Neural cell (in vitro differentiated cells): ENCODE measurements at regions not wholly inside any gene's neighbourhood (a gene's known extent, or its start where the extent isn't known, plus 50 kb on each side); places are given as distances from the start of the nearest gene placed in this dataset.

Experiments
- H2AFZ ChIP-seq: fragments of 200-600, 300-800 bp; sonication (generic), shearing (Covaris generic); 2 replicates; pipeline ENCODE4 v1.6.0; 2014; ENCODE audit warnings: low read depth, mild to moderate bottlenecking, antibody characterized with exemption, low read length, moderate library complexity
- H3F3A ChIP-seq: fragments of 200-600 bp; shearing (Covaris generic); 2 replicates; pipeline ENCODE4 v1.6.1; 2016; ENCODE audit warnings: mild to moderate bottlenecking, moderate library complexity, mixed read lengths, antibody characterized with exemption, low read length; ENCODE audit not compliant: insufficient read depth, poor library complexity, severe bottlenecking
- H3K27ac ChIP-seq: fragments of 200-600, 300-800 bp; sonication (generic), shearing (Covaris generic); 2 replicates; pipeline ENCODE4 v1.5.1; 2014; ENCODE audit warnings: mild to moderate bottlenecking, low read length, moderate library complexity
- H3K27me3 ChIP-seq: fragments of 300-800, 200-600 bp; sonication (generic), shearing (Covaris generic); 2 replicates; pipeline ENCODE4 v1.6.0; 2014; ENCODE audit warnings: mild to moderate bottlenecking, low read depth, low read length, moderate library complexity; ENCODE audit not compliant: insufficient read depth
- H3K36me3 ChIP-seq: fragments of 300-800, 200-600 bp; sonication (generic), shearing (Covaris generic); 2 replicates; pipeline ENCODE4 v1.5.1; 2014; ENCODE audit warnings: mild to moderate bottlenecking, antibody characterized with exemption, low read length, moderate library complexity; ENCODE audit not compliant: insufficient read depth
- H3K4me2 ChIP-seq: fragments of 300-800, 200-600 bp; sonication (generic), shearing (Covaris generic); 2 replicates; pipeline ENCODE4 v1.6.0; 2014; ENCODE audit warnings: mild to moderate bottlenecking, low read length
- H3K4me3 ChIP-seq: fragments of 300-800, 200-600 bp; sonication (generic), shearing (Covaris generic); 2 replicates; pipeline ENCODE4 v1.5.1; 2014; ENCODE audit warnings: mild to moderate bottlenecking, low read length, moderate library complexity
- H3K79me2 ChIP-seq: fragments of 200-600 bp; shearing (Covaris generic); replicated peaks from 2 replicates; pipeline ENCODE4 v1.6.0; 2014; ENCODE audit warnings: mild to moderate bottlenecking, low read length, moderate library complexity; ENCODE audit not compliant: insufficient read depth
- H3K9ac ChIP-seq: fragments of 300-800, 200-600 bp; sonication (generic), shearing (Covaris generic); 2 replicates; pipeline ENCODE4 v1.6.1; 2016; ENCODE audit warnings: mild to moderate bottlenecking, low read length, mixed read lengths
- H3K9me2 ChIP-seq: fragments of 200-600 bp; shearing (Covaris generic); 2 replicates; pipeline ENCODE4 v1.6.1; 2016; ENCODE audit warnings: mild to moderate bottlenecking, low read length, mixed read lengths; ENCODE audit not compliant: insufficient read depth
- H3K9me3 ChIP-seq: fragments of 200-600, 300-800 bp; sonication (generic), shearing (Covaris generic); 2 replicates; pipeline ENCODE4 v1.6.1; 2016; ENCODE audit warnings: mild to moderate bottlenecking, mixed run types, low read length, moderate library complexity, mixed read lengths
- H4K20me1 ChIP-seq: fragments of 200-600 bp; shearing (Covaris generic); 2 replicates; pipeline ENCODE4 v1.6.1; 2016; ENCODE audit warnings: mild to moderate bottlenecking, mixed run types; ENCODE audit not compliant: insufficient read depth
- CTCF ChIP-seq: fragments of 450-650 bp; IDR thresholded peaks from 2 replicates; pipeline ENCODE4 v1.5.1; 2014; ENCODE audit warnings: antibody characterized with exemption, mild to moderate bottlenecking, moderate library complexity; ENCODE audit not compliant: poor library complexity, severe bottlenecking
- EP300 ChIP-seq: fragments of 450-650 bp; conservative IDR thresholded peaks from 2 replicates; pipeline ENCODE4 v1.6.1; 2014; ENCODE audit warnings: antibody characterized with exemption, mild to moderate bottlenecking, moderate library complexity; ENCODE audit not compliant: poor library complexity, severe bottlenecking
- EZH2 ChIP-seq: fragments of 200-600, 300-800 bp; shearing (Covaris generic), sonication (generic); IDR thresholded peaks from 2 replicates; pipeline ENCODE4 v1.6.1; 2014; ENCODE audit warnings: antibody characterized with exemption, low read length, borderline replicate concordance, mild to moderate bottlenecking; ENCODE audit not compliant: insufficient read depth, poor library complexity, severe bottlenecking
- MXI1 ChIP-seq: fragments of 450-650 bp; conservative IDR thresholded peaks from 2 replicates; pipeline ENCODE4 v1.6.1; 2014; ENCODE audit warnings: antibody characterized with exemption, mild to moderate bottlenecking; ENCODE audit not compliant: poor library complexity, severe bottlenecking
- POLR2AphosphoS5 ChIP-seq: IDR thresholded peaks from 2 replicates; pipeline ENCODE4 v1.6.1; 2012
- RAD21 ChIP-seq: fragments of 450-650 bp; conservative IDR thresholded peaks from 2 replicates; pipeline ENCODE4 v1.6.1; 2014; ENCODE audit warnings: antibody characterized with exemption, mild to moderate bottlenecking, moderate library complexity
- REST ChIP-seq: IDR thresholded peaks from 2 replicates; pipeline ENCODE4 v1.6.1; 2012; ENCODE audit warnings: borderline replicate concordance
- TAF1 ChIP-seq: IDR thresholded peaks from 2 replicates; pipeline ENCODE4 v1.6.1; 2012; ENCODE audit warnings: low read depth

- Histone ChIP-seq H3K9me2 (no peaks in the 10 kb centered on the region), H3K27me3 (no peaks in the 10 kb centered on the region), H3K79me2 (no peaks in the 10 kb centered on the region), H3F3A (no peaks in the 10 kb centered on the region), H3K9me3 (no peaks in the 10 kb centered on the region), H2AFZ (no peak overlapping the region), H3K4me2 (no peak overlapping the region), H3K27ac (no peak overlapping the region), H4K20me1 (no peaks in the 10 kb centered on the region), H3K9ac (no peak overlapping the region), H3K4me3 (no peak overlapping the region), H3K36me3 (no peaks in the 10 kb centered on the region)
- TF ChIP-seq RAD21 (no peak), MXI1 (no peak), TAF1 (no peak), REST (no peak), EZH2 (no peak)
These were observed 140.7 kb upstream of the PKDCC start for GRCh38 chr2:41907141-41907540.

GRCh38 chr2:41907771-41908207 is 140.0 kb upstream of the PKDCC start:
- no peak overlapping the region for H2AFZ ChIP-seq
- no peaks in the 10 kb centered on the region for H3K9me2 ChIP-seq
- no peaks in the 10 kb centered on the region for H3K79me2 ChIP-seq
- H3K27me3 ChIP-seq: no peaks in the 10 kb centered on the region
- H3K27ac ChIP-seq: no peak overlapping the region
- TF ChIP-seq EZH2 (no peak), TAF1 (no peak), POLR2AphosphoS5 (no peak), CTCF (no peak), EP300 (no peak), REST (no peak)
- H3K4me3 ChIP-seq: no peak overlapping the region
- H4K20me1 ChIP-seq: no peaks in the 10 kb centered on the region
- no peaks in the 10 kb centered on the region for H3F3A ChIP-seq
- no peak overlapping the region for H3K9ac ChIP-seq
- H3K9me3 ChIP-seq: no peaks in the 10 kb centered on the region
- no peak overlapping the region for H3K4me2 ChIP-seq
- H3K36me3 ChIP-seq: no peaks in the 10 kb centered on the region
